ENCODE measurements at regions not wholly inside any gene's neighbourhood (a gene's known extent, or its start where the extent isn't known, plus 50 kb on each side); places are given as distances from the start of the nearest gene placed in this dataset.

DNA sequence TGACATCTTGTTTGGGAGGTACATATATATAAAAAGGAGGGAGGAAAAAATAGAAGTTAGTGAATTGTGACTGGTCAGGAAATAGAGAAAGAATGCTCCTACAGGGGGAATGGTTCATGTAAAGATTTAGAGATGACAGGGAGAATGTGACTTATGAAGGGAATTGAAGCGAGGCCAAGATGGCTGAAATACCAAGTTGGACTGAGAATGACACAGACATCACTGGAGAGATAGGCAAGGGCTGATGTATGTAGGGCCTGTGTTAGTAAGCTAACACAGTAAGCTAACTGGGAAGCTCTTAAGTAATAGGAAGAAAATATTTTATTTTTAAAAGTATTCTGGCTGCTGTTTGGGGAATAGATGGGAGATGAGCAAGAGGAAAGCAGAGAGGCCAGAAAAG is 286.3 kb downstream of the NNT start:
- Histone ChIP-seq H3K4me2 (ENCODE audit: low read depth, low read length, poor library complexity, severe bottlenecking) (no peak overlapping the region), H3K4me3 (ENCODE audit: insufficient read depth, low read length, poor library complexity, severe bottlenecking) (no peak overlapping the region), H3F3A (ENCODE audit: insufficient read depth) (no peaks in the 10 kb centered on the region), H3K9me2 (replicated peaks; ENCODE audit: insufficient read depth, low read length) (no peaks in the 10 kb centered on the region), H3K27ac (ENCODE audit: low read depth, low read length) (no peak overlapping the region), H2AFZ (ENCODE audit: low read depth, low read length, severe bottlenecking) (no peak overlapping the region), H4K20me1 (ENCODE audit: low read depth, low read length) (no peaks in the 10 kb centered on the region), H3K9me3 (ENCODE audit: insufficient read depth, low read length) (no peaks in the 10 kb centered on the region), H3K27me3 (ENCODE audit: low read length) (no peaks in the 10 kb centered on the region), H3K9ac (ENCODE audit: low read length) (no peak overlapping the region), H3K79me2 (ENCODE audit: insufficient read depth, low read length) (no peaks in the 10 kb centered on the region), H3K36me3 (ENCODE audit: low read length) (no peaks in the 10 kb centered on the region)
- TF ChIP-seq EZH2phosphoT487 (conservative IDR thresholded peaks at IDR 0.05; ENCODE audit: low read length), result no peak
- no peak for TF ChIP-seq CTCF (IDR thresholded peaks at IDR 0.05; ENCODE audit: insufficient read depth, low read length, poor library complexity, severe bottlenecking)

DNA sequence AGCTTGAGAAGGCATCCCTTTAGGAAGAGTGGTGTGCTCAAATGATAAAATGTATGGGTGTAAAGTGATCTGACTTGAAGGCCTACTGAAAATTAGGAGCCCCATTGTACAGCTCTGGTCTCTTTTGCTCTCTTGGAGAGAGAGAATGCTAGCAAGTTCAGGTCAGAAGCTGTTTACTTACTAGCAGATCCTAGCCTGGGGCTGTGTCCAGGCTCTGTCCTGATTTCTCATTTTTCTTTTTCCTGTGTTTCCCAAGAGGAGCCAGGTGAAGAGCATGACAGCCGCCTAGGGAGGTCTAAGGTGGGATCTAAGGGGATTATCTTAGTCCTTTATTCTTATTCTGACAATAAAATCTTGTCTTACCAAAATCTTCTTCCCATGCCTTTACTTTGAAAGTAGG is 272.8 kb downstream of the NNT start:
- H3K4me2 ChIP-seq (ENCODE audit: low read depth, low read length, poor library complexity, severe bottlenecking), result no peak overlapping the region
- no peaks in the 10 kb centered on the region for H3K79me2 ChIP-seq (ENCODE audit: insufficient read depth, low read length)
- H3K9ac ChIP-seq (ENCODE audit: low read length), result no peak overlapping the region
- no peaks in the 10 kb centered on the region for H3F3A ChIP-seq (ENCODE audit: insufficient read depth)
- H2AFZ ChIP-seq (ENCODE audit: low read depth, low read length, severe bottlenecking), result no peak overlapping the region
- no peaks in the 10 kb centered on the region for H3K36me3 ChIP-seq (ENCODE audit: low read length)
- H3K27me3 ChIP-seq (ENCODE audit: low read length), result no peaks in the 10 kb centered on the region
- no peaks in the 10 kb centered on the region for H3K9me3 ChIP-seq (ENCODE audit: insufficient read depth, low read length)
- H3K27ac ChIP-seq (ENCODE audit: low read depth, low read length), result no peak overlapping the region
- H3K4me3 ChIP-seq (ENCODE audit: insufficient read depth, low read length, poor library complexity, severe bottlenecking), result no peak overlapping the region
- TF ChIP-seq EZH2phosphoT487 (conservative IDR thresholded peaks at IDR 0.05; ENCODE audit: low read length) (no peak), CTCF (IDR thresholded peaks at IDR 0.05; ENCODE audit: insufficient read depth, low read length, poor library complexity, severe bottlenecking) (no peak)
- no peaks in the 10 kb centered on the region for H3K9me2 ChIP-seq (replicated peaks; ENCODE audit: insufficient read depth, low read length)
- no peaks in the 10 kb centered on the region for H4K20me1 ChIP-seq (ENCODE audit: low read depth, low read length)

DNA sequence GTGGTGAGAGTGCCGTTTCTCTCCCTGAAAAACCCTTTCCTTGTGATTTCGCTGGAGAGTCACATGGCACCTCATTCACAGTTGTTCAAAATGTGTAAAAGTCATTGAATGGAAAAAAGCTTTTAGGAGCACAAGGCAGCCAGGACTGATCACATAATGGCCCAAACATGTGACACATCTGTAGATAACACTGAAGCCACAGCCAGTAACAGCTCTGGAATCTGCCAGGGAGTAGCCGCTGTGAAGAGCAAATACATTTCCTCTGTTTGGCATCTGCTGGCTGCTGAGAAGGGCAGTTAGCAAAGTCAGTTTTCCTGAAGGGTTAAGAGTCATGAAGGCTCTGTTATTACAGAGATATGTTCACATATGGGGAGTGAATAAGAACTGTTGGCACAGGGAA is 271.8 kb downstream of the NNT start:
- Histone ChIP-seq H3K27me3 (ENCODE audit: low read length) (no peaks in the 10 kb centered on the region), H3K4me2 (ENCODE audit: low read depth, low read length, poor library complexity, severe bottlenecking) (no peak overlapping the region), H4K20me1 (ENCODE audit: low read depth, low read length) (no peaks in the 10 kb centered on the region), H3K36me3 (ENCODE audit: low read length) (no peaks in the 10 kb centered on the region), H3K9ac (ENCODE audit: low read length) (no peak overlapping the region), H3K79me2 (ENCODE audit: insufficient read depth, low read length) (no peaks in the 10 kb centered on the region), H3K9me3 (ENCODE audit: insufficient read depth, low read length) (no peaks in the 10 kb centered on the region), H3F3A (ENCODE audit: insufficient read depth) (no peaks in the 10 kb centered on the region), H3K27ac (ENCODE audit: low read depth, low read length) (no peak overlapping the region), H2AFZ (ENCODE audit: low read depth, low read length, severe bottlenecking) (no peak overlapping the region), H3K9me2 (replicated peaks; ENCODE audit: insufficient read depth, low read length) (no peaks in the 10 kb centered on the region), H3K4me3 (ENCODE audit: insufficient read depth, low read length, poor library complexity, severe bottlenecking) (no peak overlapping the region)
- TF ChIP-seq CTCF (IDR thresholded peaks at IDR 0.05; ENCODE audit: insufficient read depth, low read length, poor library complexity, severe bottlenecking), result no peak
- no peak for TF ChIP-seq EZH2phosphoT487 (conservative IDR thresholded peaks at IDR 0.05; ENCODE audit: low read length)

GRCh38 chr5:43873791-43874190 is 270.8 kb downstream of the NNT start:
- Histone ChIP-seq H3K27me3 (ENCODE audit: low read length) (no peaks in the 10 kb centered on the region), H3K9me2 (replicated peaks; ENCODE audit: insufficient read depth, low read length) (no peaks in the 10 kb centered on the region)

More at GRCh38 chr5:43873791-43874190, 270.8 kb downstream of the NNT start:
- H4K20me1 ChIP-seq (ENCODE audit: low read depth, low read length), result no peaks in the 10 kb centered on the region
- no peak overlapping the region for H3K27ac ChIP-seq (ENCODE audit: low read depth, low read length)
- H3F3A ChIP-seq (ENCODE audit: insufficient read depth), result no peaks in the 10 kb centered on the region
- H3K4me2 ChIP-seq (ENCODE audit: low read depth, low read length, poor library complexity, severe bottlenecking), result no peak overlapping the region
- no peaks in the 10 kb centered on the region for H3K9me3 ChIP-seq (ENCODE audit: insufficient read depth, low read length)
- H2AFZ ChIP-seq (ENCODE audit: low read depth, low read length, severe bottlenecking), result no peak overlapping the region
- no peak overlapping the region for H3K4me3 ChIP-seq (ENCODE audit: insufficient read depth, low read length, poor library complexity, severe bottlenecking)
- H3K9ac ChIP-seq (ENCODE audit: low read length), result no peak overlapping the region
- H3K79me2 ChIP-seq (ENCODE audit: insufficient read depth, low read length), result no peaks in the 10 kb centered on the region
- TF ChIP-seq EZH2phosphoT487 (conservative IDR thresholded peaks at IDR 0.05; ENCODE audit: low read length) (no peak), CTCF (IDR thresholded peaks at IDR 0.05; ENCODE audit: insufficient read depth, low read length, poor library complexity, severe bottlenecking) (no peak)
- no peaks in the 10 kb centered on the region for H3K36me3 ChIP-seq (ENCODE audit: low read length)

All from SU-DHL-6 (cell line).